Sigmoid colon (tissue), 4 donors: ENCODE measurements at regions not wholly inside any gene's neighbourhood (a gene's known extent, or its start where the extent isn't known, plus 50 kb on each side); places are given as distances from the start of the nearest gene placed in this dataset.

ENCODE experiments used
- CTCF ChIP-seq, 4 experiments: fragments of 450-650 bp in 3 of 4; fragments of 200-600 bp in 1 of 4; IDR thresholded peaks; one replicate each; pipeline ENCODE4 v1.5.1; 2016 to 2019; ENCODE audit warnings: antibody characterized with exemption in 4 of 4, mild to moderate bottlenecking in 3 of 4, moderate library complexity in 2 of 4
- EP300 ChIP-seq, 4 donors: sonication (generic); formaldehyde crosslinking; IDR thresholded peaks; one replicate each; pipeline ENCODE4 v1.6.1; 2017; ENCODE audit warnings: antibody characterized with exemption in 4 of 4
- POLR2A ChIP-seq, 2 donors: fragments of 450-650 bp; IDR thresholded peaks; one replicate each; pipeline ENCODE4 v1.6.1; 2016; ENCODE audit warnings: antibody characterized with exemption in 2 of 2, mild to moderate bottlenecking in 2 of 2, moderate library complexity in 2 of 2

GRCh38 chr7:46209611-46210388 is 288.7 kb upstream of the IGFBP3 start:
- TF ChIP-seq POLR2A (IDR thresholded peaks at IDR 0.05): no peak
- no peak for TF ChIP-seq EP300 (IDR thresholded peaks at IDR 0.05)
- TF ChIP-seq CTCF (IDR thresholded peaks at IDR 0.05): no peak
